ENCODE measurements at regions not wholly inside any gene's neighbourhood (a gene's known extent, or its start where the extent isn't known, plus 50 kb on each side); places are given as distances from the start of the nearest gene placed in this dataset.
"Not testable (repeated sequence)": the region's sequence is repeated elsewhere in the genome, so short reads cannot be mapped to it uniquely, and the experiment has no call there.

DNA sequence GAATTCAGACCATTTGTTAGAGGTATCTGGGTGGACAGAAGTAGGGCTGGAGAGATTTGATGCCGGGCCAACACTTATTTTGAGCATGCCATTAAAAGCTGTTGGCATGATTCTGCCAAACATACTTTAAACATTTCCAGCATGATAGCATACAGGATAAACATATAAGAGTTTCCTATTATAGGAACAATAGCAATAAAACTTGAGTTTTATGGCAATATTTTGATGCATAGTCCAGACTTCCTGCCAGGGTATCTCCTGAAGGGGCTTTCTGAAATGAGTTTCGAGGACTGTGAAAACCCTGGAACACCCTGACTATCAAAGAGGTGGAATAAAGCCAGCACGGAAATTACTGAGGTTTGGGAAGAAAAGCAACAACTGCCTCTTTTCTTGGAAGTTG lies 1398.0 kb upstream of the NXPH2 start:
- DNase-seq = no peak

DNA sequence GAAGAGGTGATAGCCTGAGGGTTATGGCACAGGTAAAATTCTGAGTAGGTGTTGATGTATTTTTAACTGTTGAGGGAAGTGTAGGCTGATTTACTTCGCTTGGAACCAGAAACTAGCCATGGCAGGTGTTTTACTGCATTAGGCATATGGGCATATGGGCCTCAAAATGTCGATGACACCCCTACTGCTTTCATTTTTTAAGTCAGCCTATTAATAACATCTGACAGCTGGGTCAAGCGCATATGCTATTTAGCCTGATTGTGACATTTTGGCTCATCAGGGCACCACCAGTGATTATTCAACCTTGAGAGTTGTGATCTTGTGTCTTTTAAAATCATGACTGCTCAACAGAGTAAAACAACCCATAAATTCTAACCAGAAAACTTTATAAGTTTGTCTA lies 1396.9 kb upstream of the NXPH2 start:
- peak; percentile 52 for DNase-seq

DNA sequence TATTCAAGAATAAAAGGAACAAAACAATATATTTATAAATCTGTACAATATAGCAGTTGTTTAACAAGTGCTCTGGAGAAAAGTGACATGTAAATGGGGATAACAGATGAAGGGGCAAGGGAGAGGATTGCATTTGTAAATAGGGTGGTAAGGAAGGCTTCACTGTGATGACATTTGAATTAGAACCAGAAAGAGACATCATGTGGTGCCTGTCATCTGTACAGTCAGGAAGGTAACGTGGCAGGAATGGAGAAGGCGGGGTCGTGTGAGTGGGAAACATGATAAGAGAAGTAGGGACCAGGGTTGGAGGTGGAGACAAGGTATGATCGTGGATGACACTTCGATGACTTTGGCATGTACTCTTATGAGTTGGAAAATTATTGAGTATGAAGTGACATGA lies 1393.6 kb upstream of the NXPH2 start:
- no peak for DNase-seq

DNA sequence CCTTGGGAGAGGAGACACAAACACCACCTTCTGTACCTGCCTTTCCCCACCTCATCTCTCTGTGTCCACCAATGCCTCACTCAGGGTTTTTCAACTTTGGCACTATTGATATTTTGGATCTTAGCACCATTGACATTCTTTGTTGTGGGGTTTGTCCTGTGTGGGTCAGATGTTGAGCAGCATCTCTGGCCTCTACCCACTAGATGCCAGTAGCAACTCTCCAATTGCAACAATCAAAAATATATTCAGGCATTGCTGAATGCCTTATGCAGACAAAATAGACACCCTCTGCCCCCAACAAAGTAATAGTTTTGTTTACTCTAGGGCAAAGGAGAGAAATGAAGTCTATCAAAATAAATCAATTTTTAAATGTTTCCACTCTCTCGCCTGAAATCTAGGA lies 1384.3 kb upstream of the NXPH2 start:
- no peak for DNase-seq

DNA sequence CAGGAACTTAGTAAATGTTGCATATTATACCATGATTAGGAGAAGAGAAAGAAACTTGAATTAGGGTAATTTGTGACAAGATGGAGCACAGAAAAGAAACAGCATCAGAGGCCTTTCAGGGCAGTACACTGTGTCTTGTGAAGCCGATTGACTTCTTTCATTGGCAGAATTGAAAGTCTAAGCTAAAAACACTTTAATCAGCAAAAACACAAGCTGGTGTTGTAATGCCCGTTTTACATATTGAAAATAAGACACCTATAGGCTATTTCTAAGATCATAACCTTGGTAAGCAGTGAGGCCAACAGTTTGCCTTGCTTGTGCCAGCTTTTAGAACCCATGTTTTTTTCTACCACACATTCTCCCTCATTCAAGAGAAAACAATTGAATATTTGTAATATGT lies 1378.1 kb upstream of the NXPH2 start:
- DNase-seq = no peak

DNA sequence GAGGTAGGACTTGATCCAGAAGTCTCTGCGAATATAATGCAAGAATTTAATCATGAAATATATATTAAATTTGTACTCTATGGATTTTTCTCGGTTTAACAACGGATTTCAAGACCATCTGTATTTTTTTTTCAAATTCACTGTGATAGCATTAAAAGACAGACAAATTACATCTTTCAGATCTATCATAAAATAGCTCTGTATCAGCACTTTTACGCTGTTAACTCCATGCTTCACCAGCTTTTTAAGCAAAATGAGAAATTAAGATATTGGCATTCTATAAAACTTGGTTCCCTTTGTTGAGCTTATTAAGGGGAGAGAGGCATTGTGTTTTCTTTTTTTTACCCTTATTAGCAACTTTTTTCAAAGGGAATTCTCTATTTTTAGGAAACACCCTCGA lies 1377.6 kb upstream of the NXPH2 start:
- no peak for DNase-seq

DNA sequence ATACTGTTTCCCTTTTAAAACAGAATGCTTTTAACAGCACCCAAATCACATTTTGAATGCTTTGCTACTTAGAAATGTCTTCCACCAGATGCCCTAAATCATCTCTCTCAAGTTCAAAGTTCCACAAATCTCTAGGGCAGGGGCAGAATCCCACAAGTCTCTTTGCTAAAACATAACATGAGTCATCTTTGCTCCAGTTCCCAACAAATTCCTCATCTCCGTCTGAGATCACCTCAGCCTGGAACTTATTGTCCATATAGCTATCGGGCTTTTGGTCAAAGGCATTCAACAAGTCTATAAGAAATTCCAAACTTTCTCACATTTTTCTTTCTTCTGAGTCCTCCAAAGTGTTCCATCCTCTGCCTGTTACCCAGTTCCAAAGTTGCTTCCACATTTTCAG lies 1374.5 kb upstream of the NXPH2 start:
- DNase-seq = no peak

GRCh38 chr2:140154271-140154670 lies 1374.1 kb upstream of the NXPH2 start:
- no peak for DNase-seq

GRCh38 chr2:140144611-140145010 lies 1364.4 kb upstream of the NXPH2 start:
- DNase-seq = no peak

DNA sequence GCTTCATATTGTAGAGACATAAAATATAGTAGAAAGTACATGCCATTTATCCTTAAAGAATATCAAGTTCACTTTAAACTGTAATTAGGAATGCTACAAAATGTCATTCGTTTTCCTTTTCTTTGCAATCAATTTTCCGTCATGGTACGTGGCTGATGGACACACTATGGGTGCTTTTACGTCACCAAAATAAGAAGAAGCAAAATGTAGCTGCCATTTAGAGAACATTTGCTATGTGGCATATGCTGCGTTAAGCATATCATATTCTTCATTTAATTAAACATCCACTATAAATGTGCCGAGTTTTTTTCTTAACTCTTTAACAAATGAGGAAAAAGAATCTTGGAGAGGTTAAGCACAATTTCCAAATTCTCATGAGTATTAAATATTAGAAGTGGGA lies 1358.5 kb upstream of the NXPH2 start:
- DNase-seq = no peak

DNA sequence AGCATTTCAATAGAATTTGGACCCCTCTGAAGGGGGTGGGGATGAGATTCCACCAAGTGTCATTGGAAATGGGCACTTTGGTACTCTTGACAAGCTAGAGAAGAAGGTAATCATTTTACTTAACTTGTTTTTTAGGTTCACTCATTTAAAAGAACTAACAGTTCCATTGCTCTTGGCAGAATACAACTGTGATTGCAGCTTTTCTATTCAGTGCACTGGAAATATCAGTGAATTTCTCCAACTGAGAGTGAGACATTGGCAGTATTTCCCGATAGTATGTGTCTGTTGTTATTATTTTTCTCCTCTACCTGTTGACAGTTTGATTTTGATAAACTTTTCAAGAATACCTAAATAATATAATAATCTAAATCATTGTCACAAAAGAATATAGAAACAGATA lies 1356.7 kb upstream of the NXPH2 start:
- no peak for DNase-seq

- DNase-seq = no peak
Observed at GRCh38 chr2:140136366-140136765, 1356.2 kb upstream of the NXPH2 start.

DNA sequence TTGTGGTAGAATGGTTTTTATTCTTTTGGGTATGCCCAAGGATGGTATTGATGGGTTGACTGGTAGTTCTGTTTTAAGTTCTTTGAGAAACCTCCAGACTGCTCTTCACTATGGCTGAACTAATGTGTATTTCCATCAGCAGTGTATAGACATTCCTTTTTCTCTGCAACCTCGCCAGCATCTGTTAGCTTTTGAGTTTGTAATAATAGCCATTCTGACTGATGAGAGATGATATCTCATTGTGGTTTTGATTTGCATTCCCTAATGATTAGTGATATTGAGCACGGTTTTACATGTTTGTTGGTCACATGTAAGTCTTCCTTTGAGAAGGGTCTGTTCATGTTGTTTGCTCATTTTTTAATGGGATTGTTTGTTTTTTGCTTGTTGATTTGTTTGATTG lies 1348.7 kb upstream of the NXPH2 start:
- DNase-seq = no peak

DNA sequence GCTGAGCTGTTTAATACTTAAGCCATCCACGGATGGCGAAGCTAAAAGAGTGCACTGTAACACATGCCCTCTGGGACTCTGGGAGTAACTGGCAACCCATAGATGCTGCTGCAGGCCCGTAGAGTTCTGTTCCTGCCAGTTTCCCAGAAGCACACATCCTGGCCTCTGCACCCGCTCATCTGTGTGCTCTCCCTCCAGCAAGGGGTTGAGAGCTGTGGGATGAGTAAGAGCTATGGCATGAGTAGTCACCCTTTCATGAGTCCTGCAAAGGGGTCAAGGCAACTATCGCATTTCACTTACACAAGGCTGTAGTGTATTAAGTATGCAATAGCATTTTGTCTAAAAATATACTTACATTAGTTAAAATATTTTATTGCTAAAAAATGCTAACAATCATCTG lies 1341.8 kb upstream of the NXPH2 start:
- DNase-seq = no peak

GRCh38 chr2:140117386-140117785 lies 1337.2 kb upstream of the NXPH2 start:
- peak; percentile 4 for DNase-seq

GRCh38 chr2:140108706-140109475 lies 1328.7 kb upstream of the NXPH2 start:
- no peak for DNase-seq

DNA sequence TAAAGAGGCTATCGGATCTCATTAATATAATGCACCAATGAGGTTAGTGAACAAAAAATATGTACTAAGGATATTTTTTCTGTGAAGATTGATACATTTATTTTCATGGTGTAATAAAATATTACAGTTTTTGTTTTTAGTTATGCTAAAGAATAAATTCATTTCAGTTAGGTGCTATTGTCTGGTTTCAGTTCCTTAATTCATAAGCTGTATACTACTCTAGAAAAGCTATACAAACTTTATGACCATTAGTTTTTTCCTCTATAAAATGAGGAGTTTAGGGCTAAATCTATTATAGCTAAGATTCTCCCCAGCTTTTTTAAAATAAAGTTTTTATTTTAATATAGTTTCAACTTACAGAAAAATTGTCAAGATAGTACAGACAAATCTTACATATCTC lies 1311.7 kb upstream of the NXPH2 start:
- DNase-seq = no peak

DNA sequence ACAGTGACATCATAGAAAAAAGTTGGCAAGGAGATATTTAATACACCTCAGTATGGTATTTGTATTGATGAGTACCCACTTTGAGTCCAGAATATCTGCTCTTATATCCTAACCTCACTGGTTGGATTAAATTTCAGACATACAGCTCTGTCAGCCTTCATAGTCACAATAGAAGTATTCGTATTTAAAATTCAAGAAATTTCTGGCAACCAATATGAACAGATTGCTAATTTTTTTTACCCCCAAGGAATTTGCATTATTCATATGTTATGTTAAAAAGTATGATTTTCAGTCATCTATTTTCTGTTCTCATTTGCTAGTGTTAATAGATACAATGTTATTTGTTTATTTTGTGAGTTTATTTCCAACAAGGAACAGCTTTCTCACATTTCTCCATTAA lies 1306.8 kb upstream of the NXPH2 start:
- no peak for DNase-seq

DNA sequence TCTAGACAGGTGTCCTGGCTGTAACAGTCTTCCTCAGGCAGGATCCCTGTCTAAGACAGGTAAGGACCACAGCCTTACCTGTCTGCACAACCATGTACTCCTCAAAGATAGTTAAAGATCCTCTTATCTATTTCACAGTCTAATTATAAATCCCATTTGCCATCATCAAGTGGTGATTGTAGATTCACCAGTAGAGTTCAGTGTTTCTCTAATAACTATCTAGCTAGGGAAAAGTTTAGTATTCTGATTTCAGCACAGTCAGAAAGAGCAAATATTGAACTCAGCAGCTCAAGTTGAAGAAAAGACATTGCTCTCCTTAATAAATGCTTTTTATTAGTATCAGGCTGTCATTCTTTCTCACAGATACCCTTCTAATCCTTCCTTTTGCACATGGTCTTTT lies 1305.5 kb upstream of the NXPH2 start:
- DNase-seq = peak; percentile 11

- no peak for DNase-seq
Observed at GRCh38 chr2:140079038-140079437, 1298.8 kb upstream of the NXPH2 start.

GRCh38 chr2:140076164-140076563 lies 1296.0 kb upstream of the NXPH2 start:
- no peak for DNase-seq

- not testable (repeated sequence) for DNase-seq
Observed at GRCh38 chr2:140073763-140074162, 1293.6 kb upstream of the NXPH2 start.

DNA sequence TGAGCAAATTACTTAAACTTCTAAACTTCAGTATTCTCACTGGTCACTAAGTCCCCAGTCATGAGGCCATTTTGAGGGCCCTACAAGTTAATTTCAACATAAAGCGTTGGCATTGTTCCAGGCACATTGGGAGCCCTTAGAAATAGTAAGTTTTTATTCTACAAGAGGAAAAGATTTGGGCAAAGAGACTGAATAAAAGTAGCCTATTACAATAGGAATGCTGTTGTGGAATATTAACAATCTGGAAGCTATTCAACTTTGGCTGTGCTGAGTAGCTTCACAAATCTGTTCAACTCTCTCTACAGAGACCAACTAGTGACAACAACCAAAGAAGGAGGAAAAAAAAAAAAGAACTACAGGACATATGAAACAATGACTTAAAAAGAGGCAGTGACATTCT lies 1287.5 kb upstream of the NXPH2 start:
- no peak for DNase-seq

DNA sequence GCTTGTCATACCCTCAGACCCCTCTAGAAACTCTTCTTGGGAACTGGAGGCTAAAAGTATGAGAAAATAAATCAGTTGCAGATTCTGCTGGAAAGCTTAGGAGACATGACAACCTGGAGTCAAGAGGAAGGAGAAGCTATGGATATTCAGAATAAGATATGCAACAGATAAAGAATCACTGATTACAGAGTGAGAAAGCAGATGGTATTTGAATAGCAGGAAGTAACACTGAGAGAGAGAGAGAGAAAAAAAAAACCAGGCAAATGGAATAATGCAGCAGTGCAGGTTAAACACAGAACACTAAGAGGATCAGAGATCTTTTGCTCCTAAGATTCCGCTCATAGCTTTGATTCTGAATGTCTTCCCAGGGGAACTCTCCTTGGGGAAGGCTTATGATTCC lies 1284.1 kb upstream of the NXPH2 start:
- DNase-seq = no peak

- peak; percentile 31 for DNase-seq
Observed at GRCh38 chr2:140063356-140063755, 1283.2 kb upstream of the NXPH2 start.
